Hematopoietic multipotent progenitor cell treated with erythropoietin and hydrocortisone succinate and interleukin-3 and kit ligand, for 15 days (in vitro differentiated cells): ENCODE measurements at regions not wholly inside any gene's neighbourhood (a gene's known extent, or its start where the extent isn't known, plus 50 kb on each side); places are given as distances from the start of the nearest gene placed in this dataset.

ENCODE experiments used
- DNase-seq: peaks from one replicate; pipeline ENCODE4 v3.0.0-alpha.2; 2015; ENCODE audit warnings: low spot score

DNA sequence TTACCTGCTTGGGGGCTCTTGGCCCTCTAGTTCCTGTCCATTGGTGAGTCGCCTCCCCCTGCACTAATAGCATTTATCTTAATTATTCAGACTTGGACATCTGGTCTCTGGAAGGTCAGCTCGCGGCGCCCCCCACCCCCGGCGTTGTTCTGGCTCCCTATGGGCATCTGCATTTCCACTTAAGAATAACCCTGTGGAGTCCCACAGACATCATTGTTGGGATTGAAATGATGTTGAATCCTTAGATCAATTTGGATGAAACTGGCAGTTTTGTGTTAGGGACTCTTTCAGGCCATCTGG lies 313.8 kb upstream of the HS6ST1 start:
- DNase-seq = no peak

DNA sequence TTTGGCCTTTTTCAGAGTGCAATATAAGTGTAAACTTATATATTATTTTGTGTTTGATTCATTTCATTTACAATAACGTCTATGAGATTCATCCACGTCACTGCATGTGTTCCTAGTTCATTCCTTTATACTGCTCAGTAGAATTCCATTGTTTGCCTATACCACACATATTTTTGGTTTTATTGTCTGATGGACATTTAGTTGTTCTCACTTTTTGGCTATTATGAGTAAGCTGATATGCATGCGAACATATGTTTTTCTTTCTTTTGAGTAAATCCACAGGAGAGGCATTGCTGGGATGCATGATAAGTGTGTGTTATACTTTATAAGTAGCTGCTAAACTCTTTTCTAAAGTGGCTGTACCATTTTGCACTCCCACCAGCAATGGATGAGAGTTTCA lies 314.8 kb upstream of the HS6ST1 start:
- no peak for DNase-seq

DNA sequence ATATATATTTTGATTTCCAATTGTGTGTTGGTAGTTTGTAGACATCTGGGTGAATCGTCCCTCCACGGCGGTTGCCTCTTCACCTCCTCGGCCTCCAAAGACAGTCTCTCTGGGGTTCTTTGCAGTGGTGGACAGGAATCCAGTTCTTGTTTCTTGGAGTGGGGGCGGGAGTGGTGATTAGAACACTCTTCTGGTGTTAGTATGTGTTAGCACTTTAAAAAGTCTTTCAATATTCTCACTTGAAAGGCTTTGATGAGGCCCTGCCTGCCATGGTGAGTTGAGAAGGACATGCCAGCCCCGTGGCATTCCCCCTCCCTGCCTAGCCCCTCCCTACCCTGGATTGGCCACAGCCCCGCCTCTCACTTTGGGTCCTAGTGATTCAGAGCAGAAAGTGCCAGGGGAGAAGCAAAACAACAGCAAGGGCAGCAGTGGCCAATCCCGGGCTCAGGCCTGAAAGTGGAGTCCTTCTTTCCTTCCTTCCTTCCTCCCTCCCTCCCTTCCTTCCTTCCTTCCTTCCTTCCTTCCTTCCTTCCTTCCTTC lies 316.8 kb upstream of the HS6ST1 start:
- no peak for DNase-seq

GRCh38 chr2:128636802-128637147 lies 318.1 kb upstream of the HS6ST1 start:
- DNase-seq = no peak

DNA sequence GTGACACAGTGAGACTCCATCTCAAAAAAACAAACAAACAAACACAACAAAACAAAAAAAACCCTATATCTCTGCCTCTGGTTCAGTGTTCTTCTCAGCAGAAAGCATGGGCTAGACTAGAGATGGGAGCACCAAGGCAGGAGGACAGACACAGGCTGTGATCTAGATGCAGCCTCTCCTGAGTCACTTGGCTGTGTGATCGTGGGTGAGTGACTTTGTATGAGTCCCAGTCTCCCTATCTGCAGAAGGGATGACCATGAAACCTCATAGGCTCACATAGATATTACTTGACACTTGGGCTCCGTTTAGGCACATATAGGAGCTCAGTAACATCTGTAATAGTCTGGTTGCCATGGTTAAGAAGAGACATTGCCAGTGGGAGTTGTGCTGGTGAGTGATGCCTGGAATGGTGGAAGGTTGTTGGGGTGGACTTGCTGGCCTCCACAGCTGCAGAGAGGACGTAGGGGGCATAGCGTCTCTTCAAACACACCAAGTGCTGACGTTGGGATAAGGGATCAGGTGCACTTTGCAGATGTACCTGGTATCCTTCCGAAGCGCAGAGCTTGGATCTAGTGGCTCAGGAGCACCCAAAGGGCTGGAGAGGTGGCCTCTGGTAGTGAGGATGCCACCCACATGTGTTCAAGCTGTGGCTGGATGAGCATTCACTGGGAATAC lies 318.9 kb upstream of the HS6ST1 start:
- no peak for DNase-seq

- DNase-seq = no peak
Observed at GRCh38 chr2:128638341-128639119, 319.9 kb upstream of the HS6ST1 start.

GRCh38 chr2:128639120-128639477 lies 320.4 kb upstream of the HS6ST1 start:
- no peak for DNase-seq

DNA sequence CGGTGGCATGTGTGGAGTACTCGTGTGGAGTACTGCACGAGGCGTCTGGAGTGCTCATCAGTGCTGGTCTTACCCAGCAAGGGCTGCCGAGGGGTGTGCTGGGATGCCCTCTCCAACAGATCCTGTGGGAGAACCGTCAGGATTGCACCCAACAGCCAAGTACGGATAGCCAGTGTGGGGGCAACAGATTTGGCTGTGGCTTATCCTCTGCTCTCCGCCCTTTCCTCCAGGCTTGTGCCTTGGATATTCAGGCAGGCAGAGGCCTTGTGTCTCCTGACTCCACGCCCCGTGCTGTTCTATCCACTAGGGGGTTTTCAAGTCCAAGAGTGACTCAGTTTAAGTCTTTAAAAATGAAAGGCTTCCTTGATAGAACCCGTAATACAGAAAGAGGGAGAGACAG lies 321.0 kb upstream of the HS6ST1 start:
- DNase-seq = no peak

- no peak for DNase-seq
Observed at GRCh38 chr2:128640166-128640844, 321.6 kb upstream of the HS6ST1 start.

- no peak for DNase-seq
Observed at GRCh38 chr2:128640845-128641360, 322.2 kb upstream of the HS6ST1 start.

DNA sequence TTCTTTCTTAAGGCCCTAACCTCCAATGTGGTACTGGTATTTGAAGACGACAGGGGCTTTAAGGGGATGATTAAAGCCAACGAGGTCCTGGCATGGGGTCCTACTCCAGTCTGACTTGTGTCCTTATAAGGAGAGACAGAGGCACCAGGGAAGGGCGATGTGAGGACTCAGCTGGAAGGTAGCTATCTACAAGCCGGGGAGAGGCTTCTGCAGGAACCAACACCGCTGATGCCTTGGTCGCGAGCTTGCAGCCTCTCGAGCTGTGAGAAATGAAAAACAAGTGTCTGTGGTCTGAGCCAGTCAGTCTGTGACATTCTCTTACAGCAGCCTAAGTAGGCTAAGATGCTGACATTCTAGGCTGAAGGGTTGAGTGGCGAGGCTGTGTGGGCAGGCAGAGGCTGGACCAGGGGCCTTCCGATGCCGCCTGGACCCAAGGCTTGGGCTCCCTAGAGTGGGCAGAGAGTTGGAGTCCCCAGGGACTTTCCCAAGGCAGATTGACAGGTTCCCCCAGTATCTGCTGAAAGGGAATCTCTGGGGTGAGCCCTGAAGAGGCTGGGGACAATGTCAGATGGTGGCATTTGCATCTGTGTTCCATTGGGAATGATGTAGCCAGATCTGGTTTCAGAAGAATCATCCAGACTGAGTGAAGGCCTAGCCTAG lies 322.9 kb upstream of the HS6ST1 start:
- no peak for DNase-seq

- no peak for DNase-seq
Observed at GRCh38 chr2:128642316-128642715, 323.6 kb upstream of the HS6ST1 start.

DNA sequence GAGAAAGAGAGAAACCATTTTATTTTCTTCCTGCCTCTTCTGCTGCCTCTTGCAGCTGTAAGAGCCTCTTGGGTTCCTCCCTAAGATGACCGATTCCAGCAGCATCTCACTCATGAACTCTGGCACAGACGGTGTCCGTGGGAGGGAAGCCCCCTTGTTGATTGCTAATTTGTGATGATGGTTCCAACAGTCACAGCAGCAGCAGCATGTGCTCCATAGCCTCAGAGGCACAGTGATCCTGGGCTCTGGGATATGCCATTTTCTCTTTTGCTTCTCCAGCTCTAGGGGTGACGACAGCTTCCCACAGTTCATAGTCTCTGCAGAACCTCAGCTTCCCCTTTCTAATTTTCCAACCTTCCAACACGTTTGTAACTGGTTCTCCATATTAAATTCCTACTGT lies 324.2 kb upstream of the HS6ST1 start:
- DNase-seq = no peak

GRCh38 chr2:128643221-128644065 lies 324.8 kb upstream of the HS6ST1 start:
- DNase-seq = no peak

GRCh38 chr2:128644156-128644555 lies 325.5 kb upstream of the HS6ST1 start:
- DNase-seq = no peak

GRCh38 chr2:128644718-128645256 lies 326.1 kb upstream of the HS6ST1 start:
- DNase-seq = no peak

DNA sequence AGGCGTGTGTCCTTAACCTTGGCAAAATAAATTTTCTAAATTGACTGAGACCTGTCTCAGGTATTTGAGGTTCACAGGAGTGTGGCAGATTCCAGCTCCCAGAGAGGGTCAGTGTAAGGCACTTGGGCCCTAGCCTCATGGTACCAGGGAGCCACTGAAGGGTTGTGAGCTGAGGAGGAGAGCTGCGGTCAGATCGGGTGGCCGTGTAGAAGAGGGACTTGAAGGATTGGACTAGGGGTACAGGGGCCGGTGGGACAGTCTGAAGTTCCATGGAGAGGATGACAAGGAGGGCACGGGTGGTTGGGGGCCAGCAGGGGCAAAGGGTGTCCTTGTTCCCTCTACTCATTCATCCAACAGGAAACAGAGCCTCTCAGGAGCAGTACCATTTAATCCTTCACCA lies 327.0 kb upstream of the HS6ST1 start:
- no peak for DNase-seq

- no peak for DNase-seq
Observed at GRCh38 chr2:128646091-128646490, 327.4 kb upstream of the HS6ST1 start.

- no peak for DNase-seq
Observed at GRCh38 chr2:128646691-128647090, 328.0 kb upstream of the HS6ST1 start.

GRCh38 chr2:128651000-128651399 lies 332.3 kb upstream of the HS6ST1 start:
- DNase-seq = no peak

DNA sequence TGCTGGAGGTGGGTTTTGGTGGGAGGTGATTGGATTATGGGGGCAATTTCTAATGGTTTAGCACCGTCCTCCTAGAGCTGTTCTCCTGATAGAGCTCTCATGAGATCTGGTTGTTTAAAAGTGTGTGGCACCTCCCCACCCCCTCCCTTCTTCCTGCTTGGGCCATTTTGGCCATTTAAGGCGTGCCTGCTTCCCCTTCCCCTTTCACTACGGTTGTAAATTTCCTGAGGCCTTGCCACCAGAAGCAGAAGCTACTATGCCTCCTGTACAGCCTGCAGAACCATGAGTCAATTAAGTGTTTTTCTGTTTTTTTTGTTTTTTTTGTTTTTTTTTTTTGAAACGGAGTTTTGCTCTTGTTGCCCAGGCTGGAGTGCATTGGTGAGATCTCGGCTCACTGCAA lies 335.7 kb upstream of the HS6ST1 start:
- no peak for DNase-seq
